WTC11 (cell line): ENCODE measurements at regions not wholly inside any gene's neighbourhood (a gene's known extent, or its start where the extent isn't known, plus 50 kb on each side); places are given as distances from the start of the nearest gene placed in this dataset.

Experiments
- ATAC-seq: fragments of 200-7000 bp; cut with Tn5 transposase; 2 replicates; pipeline ENCODE4 v1.10.0; 2021; ENCODE audit warnings: mild to moderate bottlenecking, moderate library complexity
- CTCF ChIA-PET: fragments of 300-600 bp; sonication (Branson Sonifier 250); formaldehyde crosslinking; loops from one replicate; lab custom pipeline; 2021; ENCODE audit warnings: antibody characterized with exemption; lab: Charles Lee
- POLR2A ChIA-PET: fragments of 350-600 bp; sonication (Branson Sonifier 250); formaldehyde crosslinking; loops from one replicate; lab custom pipeline; 2021; ENCODE audit warnings: antibody characterized with exemption; lab: Charles Lee
- DNase-seq: peaks from one replicate; pipeline ENCODE4 v3.0.0; 2021; ENCODE audit warnings: low spot score
- H3K27ac Mint-ChIP-seq: 2 replicates; pipeline ENCODE4 v1.8.0; 2021; ENCODE audit warnings: mixed read lengths
- H3K27me3 Mint-ChIP-seq: 2 replicates; pipeline ENCODE4 v1.8.0; 2021; ENCODE audit warnings: low read depth, mild to moderate bottlenecking, moderate library complexity, mixed read lengths
- H3K36me3 Mint-ChIP-seq: 2 replicates; pipeline ENCODE4 v1.8.0; 2021; ENCODE audit warnings: mixed read lengths
- H3K4me1 Mint-ChIP-seq: 2 replicates; pipeline ENCODE4 v1.8.0; 2022; ENCODE audit warnings: mixed read lengths
- H3K4me3 Mint-ChIP-seq: 2 replicates; pipeline ENCODE4 v1.8.0; 2021; ENCODE audit warnings: mild to moderate bottlenecking, moderate library complexity, mixed read lengths
- H3K9me3 Mint-ChIP-seq: 2 replicates; pipeline ENCODE4 v1.8.0; 2021; ENCODE audit warnings: mixed read lengths
- ESRRA ChIP-seq: sonication (generic); formaldehyde crosslinking; IDR thresholded peaks from 2 replicates; pipeline ENCODE4 v1.8.1; 2022; ENCODE audit warnings: mild to moderate bottlenecking, missing genetic modification reagents, borderline replicate concordance
- FOXP1 ChIP-seq: sonication (generic); formaldehyde crosslinking; IDR thresholded peaks from 2 replicates; pipeline ENCODE4 v1.8.0; 2022; ENCODE audit warnings: missing genetic modification reagents, mild to moderate bottlenecking, moderate library complexity, borderline replicate concordance
- GABPB1 ChIP-seq: sonication (generic); formaldehyde crosslinking; IDR thresholded peaks from 2 replicates; pipeline ENCODE4 v1.8.1; 2023; ENCODE audit warnings: mild to moderate bottlenecking, missing genetic modification reagents
- GTF2I ChIP-seq: fragments of 250-450 bp; sonication (Bioruptor Pico); conservative IDR thresholded peaks from 2 replicates; pipeline ENCODE4 v1.4.0; 2021; ENCODE audit warnings: mild to moderate bottlenecking
- HMGA2 ChIP-seq: fragments of 250-450 bp; sonication (Bioruptor Pico); IDR thresholded peaks from 2 replicates; pipeline ENCODE4 v1.4.0; 2021; ENCODE audit warnings: mild to moderate bottlenecking, moderate library complexity
- JAZF1 ChIP-seq: fragments of 250-450 bp; sonication (Bioruptor Pico); IDR thresholded peaks from 2 replicates; pipeline ENCODE4 v1.9.0; 2021; ENCODE audit warnings: moderate library complexity, mild to moderate bottlenecking, inconsistent platforms
- JUN ChIP-seq: sonication (generic); formaldehyde crosslinking; IDR thresholded peaks from 2 replicates; pipeline ENCODE4 v1.8.0; 2023; ENCODE audit warnings: mild to moderate bottlenecking, missing genetic modification reagents
- NFATC4 ChIP-seq: fragments of 250-450 bp; sonication (Bioruptor Pico); IDR thresholded peaks from 2 replicates; pipeline ENCODE4 v1.9.0; 2021; ENCODE audit warnings: mild to moderate bottlenecking
- NFYB ChIP-seq: sonication (generic); formaldehyde crosslinking; conservative IDR thresholded peaks from 2 replicates; pipeline ENCODE4 v1.8.0; 2022; ENCODE audit warnings: low read depth, missing genetic modification reagents
- OVOL2 ChIP-seq: fragments of 250-450 bp; sonication (Bioruptor Pico); IDR thresholded peaks from 2 replicates; pipeline ENCODE4 v1.9.0; 2021; ENCODE audit warnings: mild to moderate bottlenecking, borderline replicate concordance
- ZNF423 ChIP-seq: fragments of 250-450 bp; sonication (Bioruptor Pico); IDR thresholded peaks from 2 replicates; pipeline ENCODE4 v2.1.2; 2022; ENCODE audit warnings: mild to moderate bottlenecking, moderate library complexity
- TF ChIP-seq, protein P1 (sequence below): sonication (generic); formaldehyde crosslinking; IDR thresholded peaks from 2 replicates; pipeline ENCODE4 v1.8.0; 2022; ENCODE audit warnings: mild to moderate bottlenecking, missing genetic modification reagents
- TF ChIP-seq, protein P2 (sequence below): fragments of 250-450 bp; sonication (Bioruptor Pico); IDR thresholded peaks from 2 replicates; pipeline ENCODE4 v1.8.0; 2021; ENCODE audit warnings: mild to moderate bottlenecking
- TF ChIP-seq, protein P3 (sequence below): fragments of 250-450 bp; sonication (Bioruptor Pico); IDR thresholded peaks from 2 replicates; pipeline ENCODE4 v1.9.0; 2021; ENCODE audit warnings: mild to moderate bottlenecking, borderline replicate concordance
- TF ChIP-seq, protein P4 (sequence below): fragments of 250-450 bp; sonication (Bioruptor Pico); conservative IDR thresholded peaks from 2 replicates; pipeline ENCODE4 v1.9.0; 2021; ENCODE audit warnings: mild to moderate bottlenecking
- TF ChIP-seq, protein P5 (sequence below): sonication (generic); formaldehyde crosslinking; conservative IDR thresholded peaks from 2 replicates; pipeline ENCODE4 v1.8.1; 2023; ENCODE audit warnings: mild to moderate bottlenecking, low read depth, missing genetic modification reagents, moderate library complexity
- TF ChIP-seq, protein P6 (sequence below): sonication (generic); formaldehyde crosslinking; IDR thresholded peaks from 2 replicates; pipeline ENCODE4 v1.8.1; 2023; ENCODE audit warnings: mild to moderate bottlenecking, missing genetic modification reagents
- TF ChIP-seq, protein P7 (sequence below): sonication (generic); formaldehyde crosslinking; IDR thresholded peaks from 2 replicates; pipeline ENCODE4 v1.8.1; 2022; ENCODE audit warnings: mild to moderate bottlenecking, moderate library complexity, missing genetic modification reagents

DNA sequence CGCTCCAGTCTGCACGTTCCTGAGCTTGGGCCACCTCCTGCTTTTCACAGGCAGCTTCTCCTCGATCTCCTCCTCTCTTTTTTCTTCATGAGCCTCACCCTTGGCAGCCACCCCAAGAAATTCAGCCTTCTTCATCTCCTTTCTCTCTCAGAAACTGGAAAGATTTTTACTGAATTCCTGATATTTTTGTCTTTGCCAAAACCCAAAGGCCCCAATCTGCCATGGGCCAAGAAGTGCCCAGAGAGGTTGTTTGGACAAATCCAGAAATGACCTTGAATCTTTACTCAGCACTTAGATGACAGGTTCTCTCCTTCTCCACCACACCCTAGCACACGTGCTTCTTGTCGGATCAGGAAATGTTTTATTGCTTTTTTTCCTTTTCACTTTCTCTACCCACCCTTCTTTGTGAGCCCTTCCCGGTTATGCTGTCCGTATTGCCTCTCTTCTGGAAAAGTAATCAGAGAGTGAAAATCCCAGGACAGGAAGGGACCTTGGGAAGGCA lies 134.5 kb upstream of the TNP1 start:
- Mint-ChIP-seq H3K9me3 (no peaks in the 10 kb centered on the region), H3K27ac (no peak overlapping the region), H3K36me3 (no peaks in the 10 kb centered on the region), H3K4me3 (no peak overlapping the region), H3K27me3 (peaks cover 2% of the 10 kb centered on the region), H3K4me1 (peaks cover 2% of the 10 kb centered on the region; the same call in 1 of the 2 replicates)
- CTCF ChIA-PET = no interaction called here
- POLR2A ChIA-PET = no interaction called here
- no peak for DNase-seq
- no peak for ATAC-seq
- TF ChIP-seq, protein P1, sequence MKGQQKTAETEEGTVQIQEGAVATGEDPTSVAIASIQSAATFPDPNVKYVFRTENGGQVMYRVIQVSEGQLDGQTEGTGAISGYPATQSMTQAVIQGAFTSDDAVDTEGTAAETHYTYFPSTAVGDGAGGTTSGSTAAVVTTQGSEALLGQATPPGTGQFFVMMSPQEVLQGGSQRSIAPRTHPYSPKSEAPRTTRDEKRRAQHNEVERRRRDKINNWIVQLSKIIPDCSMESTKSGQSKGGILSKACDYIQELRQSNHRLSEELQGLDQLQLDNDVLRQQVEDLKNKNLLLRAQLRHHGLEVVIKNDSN (CRISPR knock-in tag) = no peak
- TF ChIP-seq, protein P2, sequence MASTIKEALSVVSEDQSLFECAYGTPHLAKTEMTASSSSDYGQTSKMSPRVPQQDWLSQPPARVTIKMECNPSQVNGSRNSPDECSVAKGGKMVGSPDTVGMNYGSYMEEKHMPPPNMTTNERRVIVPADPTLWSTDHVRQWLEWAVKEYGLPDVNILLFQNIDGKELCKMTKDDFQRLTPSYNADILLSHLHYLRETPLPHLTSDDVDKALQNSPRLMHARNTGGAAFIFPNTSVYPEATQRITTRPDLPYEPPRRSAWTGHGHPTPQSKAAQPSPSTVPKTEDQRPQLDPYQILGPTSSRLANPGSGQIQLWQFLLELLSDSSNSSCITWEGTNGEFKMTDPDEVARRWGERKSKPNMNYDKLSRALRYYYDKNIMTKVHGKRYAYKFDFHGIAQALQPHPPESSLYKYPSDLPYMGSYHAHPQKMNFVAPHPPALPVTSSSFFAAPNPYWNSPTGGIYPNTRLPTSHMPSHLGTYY = no peak
- no peak for TF ChIP-seq GTF2I (CRISPR knock-in tag)
- TF ChIP-seq, protein P3, sequence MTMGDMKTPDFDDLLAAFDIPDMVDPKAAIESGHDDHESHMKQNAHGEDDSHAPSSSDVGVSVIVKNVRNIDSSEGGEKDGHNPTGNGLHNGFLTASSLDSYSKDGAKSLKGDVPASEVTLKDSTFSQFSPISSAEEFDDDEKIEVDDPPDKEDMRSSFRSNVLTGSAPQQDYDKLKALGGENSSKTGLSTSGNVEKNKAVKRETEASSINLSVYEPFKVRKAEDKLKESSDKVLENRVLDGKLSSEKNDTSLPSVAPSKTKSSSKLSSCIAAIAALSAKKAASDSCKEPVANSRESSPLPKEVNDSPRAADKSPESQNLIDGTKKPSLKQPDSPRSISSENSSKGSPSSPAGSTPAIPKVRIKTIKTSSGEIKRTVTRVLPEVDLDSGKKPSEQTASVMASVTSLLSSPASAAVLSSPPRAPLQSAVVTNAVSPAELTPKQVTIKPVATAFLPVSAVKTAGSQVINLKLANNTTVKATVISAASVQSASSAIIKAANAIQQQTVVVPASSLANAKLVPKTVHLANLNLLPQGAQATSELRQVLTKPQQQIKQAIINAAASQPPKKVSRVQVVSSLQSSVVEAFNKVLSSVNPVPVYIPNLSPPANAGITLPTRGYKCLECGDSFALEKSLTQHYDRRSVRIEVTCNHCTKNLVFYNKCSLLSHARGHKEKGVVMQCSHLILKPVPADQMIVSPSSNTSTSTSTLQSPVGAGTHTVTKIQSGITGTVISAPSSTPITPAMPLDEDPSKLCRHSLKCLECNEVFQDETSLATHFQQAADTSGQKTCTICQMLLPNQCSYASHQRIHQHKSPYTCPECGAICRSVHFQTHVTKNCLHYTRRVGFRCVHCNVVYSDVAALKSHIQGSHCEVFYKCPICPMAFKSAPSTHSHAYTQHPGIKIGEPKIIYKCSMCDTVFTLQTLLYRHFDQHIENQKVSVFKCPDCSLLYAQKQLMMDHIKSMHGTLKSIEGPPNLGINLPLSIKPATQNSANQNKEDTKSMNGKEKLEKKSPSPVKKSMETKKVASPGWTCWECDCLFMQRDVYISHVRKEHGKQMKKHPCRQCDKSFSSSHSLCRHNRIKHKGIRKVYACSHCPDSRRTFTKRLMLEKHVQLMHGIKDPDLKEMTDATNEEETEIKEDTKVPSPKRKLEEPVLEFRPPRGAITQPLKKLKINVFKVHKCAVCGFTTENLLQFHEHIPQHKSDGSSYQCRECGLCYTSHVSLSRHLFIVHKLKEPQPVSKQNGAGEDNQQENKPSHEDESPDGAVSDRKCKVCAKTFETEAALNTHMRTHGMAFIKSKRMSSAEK (CRISPR knock-in tag) = no peak
- no peak for TF ChIP-seq ZNF423 (CRISPR knock-in tag)
- TF ChIP-seq, protein P4, sequence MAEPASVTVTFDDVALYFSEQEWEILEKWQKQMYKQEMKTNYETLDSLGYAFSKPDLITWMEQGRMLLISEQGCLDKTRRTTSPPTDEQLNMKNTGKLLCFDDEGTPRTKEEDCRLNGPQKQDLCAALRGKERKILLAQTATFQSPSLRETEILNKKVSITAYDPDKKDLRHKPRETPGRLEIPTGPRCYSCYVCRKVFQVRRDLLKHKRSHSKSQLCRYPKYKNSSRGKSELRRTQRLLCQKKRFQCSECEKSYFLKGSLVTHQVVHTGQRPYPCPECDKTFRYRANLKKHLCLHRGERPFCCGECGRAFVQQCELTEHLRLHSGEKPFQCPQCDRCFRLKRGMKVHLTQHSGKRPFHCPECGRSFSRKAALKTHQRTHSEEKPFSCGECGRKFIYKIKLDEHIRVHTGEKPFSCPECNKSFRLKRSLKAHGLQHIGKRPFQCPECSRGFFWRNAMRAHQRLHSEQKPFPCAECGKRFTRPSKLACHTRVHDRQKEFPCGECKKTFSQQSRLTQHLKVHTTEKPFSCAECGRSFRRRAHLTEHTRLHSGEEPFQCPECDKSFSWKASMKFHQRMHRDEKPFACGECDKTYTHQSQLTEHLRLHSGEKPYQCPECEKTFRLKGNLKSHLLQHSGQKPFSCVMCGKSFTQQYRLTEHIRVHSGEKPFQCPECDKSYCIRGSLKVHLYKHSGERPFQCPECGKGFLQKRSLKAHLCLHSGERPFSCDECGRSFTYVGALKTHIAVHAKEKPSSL = no peak
- TF ChIP-seq NFYB (CRISPR knock-in tag) = no peak
- TF ChIP-seq, protein P5, sequence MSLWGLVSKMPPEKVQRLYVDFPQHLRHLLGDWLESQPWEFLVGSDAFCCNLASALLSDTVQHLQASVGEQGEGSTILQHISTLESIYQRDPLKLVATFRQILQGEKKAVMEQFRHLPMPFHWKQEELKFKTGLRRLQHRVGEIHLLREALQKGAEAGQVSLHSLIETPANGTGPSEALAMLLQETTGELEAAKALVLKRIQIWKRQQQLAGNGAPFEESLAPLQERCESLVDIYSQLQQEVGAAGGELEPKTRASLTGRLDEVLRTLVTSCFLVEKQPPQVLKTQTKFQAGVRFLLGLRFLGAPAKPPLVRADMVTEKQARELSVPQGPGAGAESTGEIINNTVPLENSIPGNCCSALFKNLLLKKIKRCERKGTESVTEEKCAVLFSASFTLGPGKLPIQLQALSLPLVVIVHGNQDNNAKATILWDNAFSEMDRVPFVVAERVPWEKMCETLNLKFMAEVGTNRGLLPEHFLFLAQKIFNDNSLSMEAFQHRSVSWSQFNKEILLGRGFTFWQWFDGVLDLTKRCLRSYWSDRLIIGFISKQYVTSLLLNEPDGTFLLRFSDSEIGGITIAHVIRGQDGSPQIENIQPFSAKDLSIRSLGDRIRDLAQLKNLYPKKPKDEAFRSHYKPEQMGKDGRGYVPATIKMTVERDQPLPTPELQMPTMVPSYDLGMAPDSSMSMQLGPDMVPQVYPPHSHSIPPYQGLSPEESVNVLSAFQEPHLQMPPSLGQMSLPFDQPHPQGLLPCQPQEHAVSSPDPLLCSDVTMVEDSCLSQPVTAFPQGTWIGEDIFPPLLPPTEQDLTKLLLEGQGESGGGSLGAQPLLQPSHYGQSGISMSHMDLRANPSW = no peak

DNA sequence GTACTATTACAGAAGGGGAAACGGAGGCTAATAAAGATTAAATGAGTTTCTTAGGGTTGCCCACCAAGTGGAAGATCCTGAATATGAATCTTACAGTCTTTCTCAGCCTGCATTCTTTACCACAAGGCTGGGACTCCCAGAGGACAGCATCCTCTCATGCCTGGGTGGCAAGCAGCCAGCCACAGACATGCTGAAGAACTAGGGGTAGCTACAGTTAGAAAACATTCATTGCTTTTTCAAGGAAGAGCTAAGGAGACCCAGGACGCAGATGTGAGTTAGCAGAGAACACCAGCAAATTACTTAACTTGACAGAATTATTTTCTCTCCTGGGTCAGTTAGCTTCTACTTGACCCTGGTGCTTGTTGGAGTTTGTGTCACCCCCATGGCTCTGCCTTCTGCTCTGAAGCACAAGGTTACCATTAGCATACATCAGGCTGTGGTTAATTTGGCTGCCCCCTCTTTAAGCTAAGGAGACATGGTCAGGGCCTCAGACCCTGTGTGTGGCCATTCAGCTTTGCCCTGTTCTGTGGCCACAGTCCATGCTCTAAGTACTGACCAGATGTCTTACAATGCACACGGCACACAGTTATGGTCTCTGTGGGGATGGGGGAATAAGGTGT lies 132.3 kb upstream of the TNP1 start:
- H3K4me1 Mint-ChIP-seq = peaks cover 3% of the 10 kb centered on the region; the same call in 1 of the 2 replicates
- DNase-seq (no peak), ATAC-seq (no peak)
- POLR2A ChIA-PET = no interaction called here
- CTCF ChIA-PET = interaction anchor here (0.6 to 1.0 kb wide), 2 partner anchors 267 to 519 kb away, joined by 3 to 4 read pairs; no protein-coding TSS in a partner anchor
- H3K9me3 Mint-ChIP-seq = no peaks in the 10 kb centered on the region
- H3K4me3 Mint-ChIP-seq = no peak overlapping the region
- no peak overlapping the region for H3K27ac Mint-ChIP-seq
- H3K36me3 Mint-ChIP-seq = no peaks in the 10 kb centered on the region
- no peaks in the 10 kb centered on the region for H3K27me3 Mint-ChIP-seq
- TF ChIP-seq JAZF1 = no peak
- no peak for TF ChIP-seq FOXP1 (CRISPR knock-in tag)
- no peak for TF ChIP-seq GABPB1 (CRISPR knock-in tag)
- no peak for TF ChIP-seq OVOL2 (CRISPR knock-in tag)
- TF ChIP-seq JUN (CRISPR knock-in tag) = no peak
- no peak for TF ChIP-seq NFATC4 (CRISPR knock-in tag)
- TF ChIP-seq, protein P6, sequence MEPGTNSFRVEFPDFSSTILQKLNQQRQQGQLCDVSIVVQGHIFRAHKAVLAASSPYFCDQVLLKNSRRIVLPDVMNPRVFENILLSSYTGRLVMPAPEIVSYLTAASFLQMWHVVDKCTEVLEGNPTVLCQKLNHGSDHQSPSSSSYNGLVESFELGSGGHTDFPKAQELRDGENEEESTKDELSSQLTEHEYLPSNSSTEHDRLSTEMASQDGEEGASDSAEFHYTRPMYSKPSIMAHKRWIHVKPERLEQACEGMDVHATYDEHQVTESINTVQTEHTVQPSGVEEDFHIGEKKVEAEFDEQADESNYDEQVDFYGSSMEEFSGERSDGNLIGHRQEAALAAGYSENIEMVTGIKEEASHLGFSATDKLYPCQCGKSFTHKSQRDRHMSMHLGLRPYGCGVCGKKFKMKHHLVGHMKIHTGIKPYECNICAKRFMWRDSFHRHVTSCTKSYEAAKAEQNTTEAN = no peak
- TF ChIP-seq HMGA2 (CRISPR knock-in tag) = no peak
- TF ChIP-seq, protein P7, sequence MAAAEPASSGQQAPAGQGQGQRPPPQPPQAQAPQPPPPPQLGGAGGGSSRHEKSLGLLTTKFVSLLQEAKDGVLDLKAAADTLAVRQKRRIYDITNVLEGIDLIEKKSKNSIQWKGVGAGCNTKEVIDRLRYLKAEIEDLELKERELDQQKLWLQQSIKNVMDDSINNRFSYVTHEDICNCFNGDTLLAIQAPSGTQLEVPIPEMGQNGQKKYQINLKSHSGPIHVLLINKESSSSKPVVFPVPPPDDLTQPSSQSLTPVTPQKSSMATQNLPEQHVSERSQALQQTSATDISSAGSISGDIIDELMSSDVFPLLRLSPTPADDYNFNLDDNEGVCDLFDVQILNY (CRISPR knock-in tag) = no peak
- TF ChIP-seq ESRRA = no peak
